GM18519 (cell line): ENCODE measurements at regions not wholly inside any gene's neighbourhood (a gene's known extent, or its start where the extent isn't known, plus 50 kb on each side); places are given as distances from the start of the nearest gene placed in this dataset.

Source experiments
- ATAC-seq: cut with Tn5 transposase; IDR thresholded peaks from one replicate; pipeline ENCODE4 v1.9.1; 2021; ENCODE audit warnings: mild to moderate bottlenecking, moderate library complexity; ENCODE audit not compliant: unreplicated experiment, low FRiP score

DNA sequence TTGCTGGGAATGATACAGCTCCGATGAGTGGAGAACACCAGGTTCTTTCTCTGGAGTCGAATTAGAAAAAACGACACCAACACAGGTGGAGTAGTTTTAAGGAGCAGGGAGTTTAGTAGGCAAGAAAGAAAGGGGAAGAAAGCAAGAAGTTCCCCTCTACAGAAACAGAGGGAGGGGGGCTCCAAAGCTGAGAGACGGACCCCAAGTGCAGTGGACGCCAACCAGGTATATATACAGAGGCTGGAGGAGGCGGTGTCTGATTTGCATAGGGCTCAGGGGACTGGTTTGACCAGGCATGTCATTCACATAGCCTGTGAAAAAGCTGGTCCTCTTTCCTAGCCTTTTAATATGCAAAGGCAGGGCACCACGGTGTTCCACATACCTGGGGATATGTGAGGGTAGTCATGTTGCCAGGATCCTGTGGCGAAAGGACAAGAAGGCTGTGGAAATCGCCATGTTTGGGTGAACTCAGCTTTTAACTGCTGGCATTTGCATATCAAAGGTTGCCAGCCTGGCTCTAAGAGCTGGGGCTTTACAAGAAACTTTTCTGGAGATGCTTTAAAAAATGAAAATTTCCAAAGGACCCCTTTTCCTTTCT is 887.4 kb upstream of the EPHA6 start:
- no peak for ATAC-seq

DNA sequence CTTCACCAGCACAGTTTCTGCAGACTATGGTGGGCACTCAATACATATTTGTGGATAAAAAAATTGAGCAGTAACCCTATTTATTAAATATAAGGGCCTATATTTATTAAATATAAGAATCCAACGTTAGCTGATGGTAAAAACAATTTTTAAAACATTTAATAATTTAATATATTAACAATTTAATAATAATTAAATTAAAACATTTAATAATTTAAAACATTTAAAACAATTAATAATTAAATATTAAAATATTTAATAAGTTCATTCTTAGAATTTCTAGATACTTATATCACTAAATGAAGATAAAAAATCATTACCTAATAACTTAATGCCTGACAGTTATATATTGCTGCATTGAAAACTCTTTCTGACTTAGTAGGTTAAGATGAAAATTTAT is 880.2 kb upstream of the EPHA6 start:
- ATAC-seq = no peak

DNA sequence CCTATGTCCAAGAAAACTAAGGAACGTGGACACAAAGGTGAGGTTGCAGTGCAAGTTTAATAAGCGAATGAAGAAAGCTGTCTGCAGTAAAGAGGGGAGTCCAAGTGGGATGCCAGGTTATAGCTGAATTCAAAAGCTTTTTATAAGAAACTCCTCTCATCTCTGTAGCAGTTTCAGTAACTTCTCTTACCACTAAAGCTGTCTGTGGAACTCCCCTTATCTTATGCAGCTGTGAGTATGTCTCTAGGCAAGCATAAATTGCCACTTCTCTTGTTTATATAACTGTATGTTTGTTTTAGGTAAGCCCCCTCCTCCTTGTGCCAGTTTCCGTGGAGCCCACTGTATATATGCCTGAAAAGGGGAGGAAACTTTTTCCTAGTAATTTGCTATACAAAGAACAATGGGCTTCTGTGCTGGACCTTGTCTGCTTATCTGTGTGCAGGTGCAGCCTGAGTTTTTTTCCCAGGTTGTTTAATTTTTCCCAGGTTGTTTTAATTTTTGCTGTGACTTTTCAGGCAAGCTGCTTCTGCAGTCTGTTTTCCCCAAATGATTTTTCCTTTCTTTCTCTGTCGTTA is 875.1 kb upstream of the EPHA6 start:
- no peak for ATAC-seq

DNA sequence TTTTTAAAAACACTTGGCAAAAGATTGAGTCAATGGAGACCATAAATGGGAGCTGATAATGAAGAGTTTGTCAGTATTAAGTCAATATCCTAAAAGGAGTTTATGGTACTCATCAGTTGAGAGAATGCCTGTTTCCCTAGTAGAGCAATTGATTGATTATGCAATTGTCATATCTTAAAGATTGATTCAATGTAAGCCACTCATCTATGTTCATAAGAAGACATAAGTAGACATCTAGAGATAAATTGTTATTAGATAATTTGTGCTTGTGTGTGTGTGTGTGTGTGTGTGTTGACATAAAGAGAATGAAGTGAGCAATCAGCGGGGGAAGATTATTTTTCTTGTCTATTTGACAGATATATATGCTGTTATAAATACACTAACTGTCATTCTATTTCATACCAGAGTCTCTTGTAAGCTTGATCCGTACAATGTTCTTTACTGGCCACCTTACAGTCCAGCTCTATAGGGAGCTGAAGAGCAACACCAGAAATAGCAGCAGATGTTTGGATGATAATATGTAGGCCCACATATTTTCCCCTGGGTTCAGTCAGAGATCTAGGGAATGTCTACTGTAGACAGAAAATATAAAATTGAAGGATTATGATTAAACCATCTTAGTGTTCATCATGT is 848.6 kb upstream of the EPHA6 start:
- no peak for ATAC-seq

DNA sequence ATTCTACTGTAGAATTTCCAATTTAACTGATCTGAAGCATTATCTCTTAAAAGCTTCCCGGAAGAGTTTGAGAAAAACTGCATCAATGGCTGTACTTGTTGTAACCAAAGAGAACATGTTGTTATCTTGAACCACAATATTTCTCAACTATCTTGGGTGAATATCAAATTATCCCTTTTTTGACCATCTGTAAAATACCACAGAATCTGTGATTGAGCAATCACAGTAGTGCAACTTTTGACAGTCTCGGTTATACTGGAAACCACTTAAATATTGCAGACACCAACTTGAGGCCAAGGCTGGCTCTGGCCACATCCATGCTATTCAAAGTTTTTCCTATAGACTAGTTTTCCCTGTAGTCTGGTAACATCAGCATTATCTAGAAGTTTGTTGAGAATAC is 842.8 kb upstream of the EPHA6 start:
- no peak for ATAC-seq

DNA sequence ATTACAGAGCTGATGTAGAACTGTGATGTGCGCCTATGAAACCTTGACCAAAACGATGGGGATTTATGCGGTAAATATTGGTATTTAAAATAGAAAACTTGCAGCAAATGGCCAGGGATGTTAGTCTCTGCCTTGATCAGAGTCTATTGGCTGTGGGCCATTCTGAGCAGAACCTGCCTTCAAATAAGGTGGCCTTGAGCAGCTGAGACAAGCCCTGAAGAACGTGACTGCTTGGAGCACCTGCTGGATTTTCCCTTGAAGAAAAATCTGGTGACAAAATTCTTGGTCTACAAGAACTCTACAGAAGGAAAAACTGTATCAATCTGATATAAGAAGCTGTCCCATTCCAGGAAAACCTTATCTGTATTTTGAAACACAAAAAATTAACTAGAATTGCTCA is 820.1 kb upstream of the EPHA6 start:
- ATAC-seq = no peak

DNA sequence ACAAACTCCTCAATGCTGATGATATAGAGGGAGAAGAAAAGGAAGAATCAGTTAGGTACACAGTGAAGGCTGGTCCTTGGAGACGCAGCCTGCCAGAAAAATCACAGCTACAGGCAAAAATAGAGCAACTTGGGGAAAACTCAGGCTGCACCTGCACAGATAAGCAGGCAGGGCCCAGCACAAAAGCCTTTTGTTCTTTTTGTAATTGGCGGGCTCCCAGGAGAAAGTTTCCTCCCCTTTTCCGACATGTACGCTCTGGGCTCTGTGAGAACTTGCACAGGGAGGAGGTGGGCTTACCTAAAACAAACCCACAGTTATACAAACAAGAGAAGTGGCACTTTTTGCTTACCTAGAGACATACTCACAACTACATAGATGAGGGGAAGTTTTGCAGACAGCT is 813.4 kb upstream of the EPHA6 start:
- no peak for ATAC-seq

DNA sequence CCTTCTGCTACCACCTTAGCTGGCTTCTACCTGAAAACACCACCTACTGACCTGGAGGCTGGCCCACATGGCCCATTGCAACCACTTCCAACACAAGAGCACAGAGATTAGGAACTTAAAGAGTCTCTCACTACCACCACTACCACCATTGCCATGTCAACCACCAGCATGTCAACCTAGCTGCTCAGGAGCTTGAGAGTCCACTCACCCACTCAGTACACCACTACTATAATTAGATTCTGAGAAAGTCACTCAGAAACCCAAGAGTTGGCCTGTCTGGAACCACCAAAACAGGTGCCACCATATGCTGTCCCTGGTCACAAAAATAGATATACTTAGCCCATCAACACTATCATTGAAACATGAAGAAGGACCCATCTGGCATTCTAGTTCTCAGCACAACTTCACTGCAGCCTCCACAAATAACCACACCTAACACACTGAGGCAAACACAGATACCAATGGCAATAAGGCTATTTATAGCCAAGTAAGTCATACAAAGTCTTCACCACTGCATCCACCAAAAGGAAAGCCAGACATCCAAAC is 806.7 kb upstream of the EPHA6 start:
- ATAC-seq = no peak

DNA sequence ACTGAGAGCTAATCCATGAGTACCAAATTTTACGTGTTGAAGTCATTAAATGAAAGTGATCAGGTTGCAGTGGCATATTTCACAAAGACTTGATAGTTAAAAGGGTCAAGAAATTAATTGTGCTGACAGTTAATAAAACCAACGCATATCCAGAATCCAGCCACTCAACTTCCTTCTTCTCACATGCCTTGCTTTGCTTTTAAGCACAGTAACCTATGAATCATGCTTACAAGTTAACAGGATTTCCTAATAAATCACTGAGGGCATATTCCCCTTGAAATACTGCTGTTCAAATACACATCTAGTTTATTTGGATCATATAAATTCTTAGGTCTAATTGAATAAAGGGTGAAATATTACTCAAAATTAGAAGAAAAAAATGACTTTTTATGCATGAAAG is 801.5 kb upstream of the EPHA6 start:
- ATAC-seq = no peak

DNA sequence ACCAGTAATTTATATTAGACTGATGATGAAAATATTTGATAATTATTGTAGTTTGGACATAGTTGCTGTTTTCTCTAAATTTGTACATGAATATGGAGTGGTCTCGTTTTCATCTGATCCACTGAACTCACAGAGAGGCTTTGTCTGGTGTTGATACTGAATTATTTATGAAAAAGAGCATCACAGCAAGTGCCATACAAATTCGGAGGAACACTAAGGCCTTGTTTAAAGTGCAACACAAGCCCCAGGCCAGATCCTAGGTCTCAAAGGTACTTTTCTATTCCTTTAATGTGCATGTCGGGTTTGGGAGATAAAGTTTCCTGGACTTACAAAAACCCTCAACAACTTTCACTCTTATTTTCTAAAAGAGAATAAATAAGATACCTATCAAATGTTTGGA is 796.8 kb upstream of the EPHA6 start:
- no peak for ATAC-seq

DNA sequence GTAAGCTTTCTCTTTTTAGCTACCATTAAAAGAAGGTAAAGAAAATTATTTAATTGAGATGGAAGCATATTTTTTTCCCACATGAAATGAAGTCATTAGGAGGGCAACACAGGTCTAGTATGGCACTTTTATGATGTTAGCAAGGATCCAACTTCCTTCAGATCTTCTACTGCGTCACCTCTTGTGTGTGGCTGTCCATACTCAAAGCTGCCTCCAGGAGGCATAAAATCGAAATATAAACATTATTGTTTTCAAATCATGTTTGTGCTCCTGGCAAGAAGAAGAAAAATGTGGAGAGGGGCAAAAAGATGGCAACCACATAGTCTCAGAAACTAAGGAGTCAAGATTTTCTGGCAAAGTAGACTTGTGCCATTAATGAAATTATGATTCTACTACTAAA is 791.7 kb upstream of the EPHA6 start:
- no peak for ATAC-seq

DNA sequence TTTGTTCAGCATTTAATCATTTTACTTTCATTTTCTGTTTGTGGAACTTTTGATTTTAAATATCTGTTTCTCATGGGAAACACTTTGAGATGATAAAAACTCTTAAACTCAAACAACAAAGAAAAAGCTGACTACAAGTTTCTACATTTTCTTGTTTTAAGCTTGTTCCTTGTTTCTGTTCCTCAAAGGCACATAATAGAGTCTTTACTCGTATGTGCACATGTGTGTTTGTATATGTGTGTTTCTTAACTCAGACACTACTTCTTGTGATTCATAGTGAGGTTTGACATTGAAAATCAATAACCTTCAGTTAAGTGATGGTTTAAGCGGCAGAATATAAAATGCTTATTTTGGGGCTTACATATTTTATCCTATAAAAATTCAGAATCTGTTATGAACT is 786.7 kb upstream of the EPHA6 start:
- ATAC-seq = no peak

DNA sequence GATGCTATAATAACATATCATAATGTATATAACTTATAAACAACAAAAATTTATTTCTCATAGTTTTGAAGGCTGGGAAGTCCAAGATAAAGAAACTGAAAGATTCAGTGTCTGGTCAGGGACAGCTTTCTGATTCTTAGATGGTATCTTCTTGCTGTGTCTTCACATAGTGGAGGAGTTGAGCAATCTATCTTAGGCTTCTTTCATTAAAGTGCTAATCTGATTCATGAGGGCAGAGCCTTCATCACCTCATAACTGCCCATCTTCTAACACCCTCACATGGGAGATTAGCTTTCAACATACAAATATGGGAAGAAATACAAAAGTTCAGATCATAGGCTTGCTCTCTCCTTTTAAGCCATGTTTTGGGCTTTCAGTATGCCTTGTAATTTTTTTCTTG is 774.8 kb upstream of the EPHA6 start:
- no peak for ATAC-seq

DNA sequence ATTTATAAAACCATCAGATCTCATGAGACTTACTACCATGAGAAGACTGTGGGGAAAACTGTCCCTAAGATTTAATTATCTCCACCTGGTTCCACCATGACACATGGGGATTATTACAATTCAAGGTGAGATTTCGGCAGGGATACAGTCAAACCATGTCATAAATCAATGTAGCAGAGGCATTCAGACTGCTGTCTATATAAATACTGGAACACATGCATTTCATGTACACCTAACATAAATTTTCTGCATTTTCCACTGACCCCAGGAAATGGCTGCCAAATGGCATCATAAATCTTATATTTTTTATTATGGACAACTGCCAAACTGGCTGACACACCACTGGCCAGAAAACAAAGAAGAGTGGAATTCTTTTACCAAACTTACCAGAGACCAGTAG is 755.1 kb upstream of the EPHA6 start:
- no peak for ATAC-seq

DNA sequence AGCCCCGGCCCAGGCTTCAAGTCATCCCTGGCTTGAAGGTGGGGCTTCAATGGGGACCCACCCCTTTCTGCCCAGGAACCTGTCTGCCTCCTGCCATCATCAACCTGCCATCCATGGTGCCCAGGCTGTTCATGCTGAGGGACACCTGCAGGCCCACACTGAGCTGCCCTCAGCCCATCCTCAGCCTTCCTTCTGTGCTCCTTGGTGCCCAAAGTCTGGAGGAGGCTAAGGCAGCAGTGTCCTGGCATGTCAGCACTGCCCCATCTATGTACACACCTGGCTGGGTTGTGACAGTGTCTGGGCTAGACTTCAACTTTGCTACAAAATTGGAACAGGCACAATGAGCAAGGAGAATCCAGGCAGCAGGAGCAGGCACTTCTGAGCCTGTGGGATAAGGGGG is 745.3 kb upstream of the EPHA6 start:
- ATAC-seq = no peak

DNA sequence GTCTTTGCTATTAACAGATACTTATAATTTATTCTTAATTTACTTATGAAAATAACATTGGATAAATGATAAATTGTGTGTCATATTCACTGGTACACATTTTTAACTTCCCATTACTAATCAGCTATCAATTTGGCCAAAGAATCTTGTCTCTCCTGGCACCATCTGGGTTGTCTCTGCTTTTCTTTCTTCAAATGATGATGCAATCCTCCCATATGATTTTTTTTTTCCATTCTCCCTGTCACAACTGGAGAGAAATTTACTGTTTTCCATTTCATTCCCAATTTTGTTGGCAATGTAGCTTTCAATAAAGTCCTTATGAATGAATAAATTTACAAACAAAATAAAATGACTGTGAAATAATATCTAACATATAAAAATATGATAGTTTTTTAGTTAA is 743.7 kb upstream of the EPHA6 start:
- ATAC-seq = no peak

DNA sequence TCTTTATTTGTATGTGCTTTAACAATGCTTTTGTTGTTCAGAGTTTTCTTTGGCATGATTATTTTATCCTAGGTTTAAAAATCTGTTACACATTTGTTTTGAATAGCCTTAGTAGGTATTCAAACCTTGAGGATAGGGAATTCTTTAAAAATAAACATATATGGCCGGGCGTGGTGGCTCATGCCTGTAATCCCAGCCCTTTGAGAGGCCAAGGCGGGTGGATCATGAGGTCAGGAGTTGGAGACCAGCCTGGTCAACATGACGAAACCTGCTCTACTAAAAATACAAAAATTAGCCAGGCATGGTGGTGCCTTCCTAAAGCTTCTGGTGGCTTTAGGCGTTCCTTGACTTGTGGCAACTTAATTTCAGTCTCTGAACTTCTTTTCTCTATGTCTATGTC is 743.3 kb upstream of the EPHA6 start:
- ATAC-seq = no peak

DNA sequence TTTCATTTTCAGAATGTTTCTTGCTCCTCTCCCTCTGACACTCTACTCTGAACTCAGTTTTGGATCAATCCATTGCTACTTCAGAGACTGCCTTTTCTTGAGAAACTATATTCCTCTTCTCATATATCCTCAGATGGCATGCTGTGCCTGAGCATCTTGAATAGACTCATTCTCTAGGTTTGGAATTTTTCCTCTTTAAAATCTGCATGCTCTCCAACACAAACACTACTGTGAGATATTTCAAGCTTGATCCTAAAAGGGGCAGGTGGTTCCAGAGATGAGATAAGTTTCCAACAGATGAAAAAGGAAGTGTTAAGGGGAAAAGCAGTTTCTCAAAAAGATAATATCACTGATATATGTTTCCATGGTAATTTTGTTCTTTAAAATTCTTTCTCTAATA is 742.2 kb upstream of the EPHA6 start:
- no peak for ATAC-seq

DNA sequence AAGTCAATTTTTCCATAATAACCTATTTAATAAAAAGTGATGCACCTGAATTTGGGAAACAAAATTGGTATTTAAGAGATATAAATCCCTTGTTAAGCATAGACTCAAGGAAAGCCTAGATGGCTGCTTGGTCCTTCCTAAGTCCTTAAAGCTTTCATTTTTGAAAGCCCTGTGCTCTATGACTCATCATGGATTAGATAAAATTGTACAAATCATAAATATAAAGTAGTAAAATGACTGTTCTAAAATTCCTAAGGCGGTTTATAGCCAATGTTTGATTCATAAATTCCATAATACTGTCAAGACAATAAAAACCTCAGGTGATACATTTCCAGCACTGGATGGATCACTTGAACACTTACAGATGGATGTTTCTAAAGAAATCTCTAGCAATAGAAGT is 730.8 kb upstream of the EPHA6 start:
- no peak for ATAC-seq

DNA sequence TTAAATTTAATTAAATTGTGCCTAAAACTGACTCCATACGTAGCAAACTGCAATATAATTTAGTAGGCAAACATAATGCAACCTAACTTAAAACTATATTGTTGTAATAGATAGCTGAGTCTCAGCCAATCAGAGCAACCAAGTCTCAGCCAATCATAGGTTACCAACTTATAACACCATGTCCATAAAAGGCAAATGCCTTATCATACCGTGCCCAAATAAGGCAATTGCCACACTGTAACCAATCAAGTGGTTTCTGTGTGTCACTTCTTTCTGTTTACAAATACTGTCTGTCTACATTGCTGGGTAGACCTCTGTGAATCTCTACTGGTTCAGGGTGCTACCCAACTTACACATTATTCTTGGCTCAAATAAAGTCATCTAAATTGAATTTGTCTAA is 728.4 kb upstream of the EPHA6 start:
- ATAC-seq = no peak

DNA sequence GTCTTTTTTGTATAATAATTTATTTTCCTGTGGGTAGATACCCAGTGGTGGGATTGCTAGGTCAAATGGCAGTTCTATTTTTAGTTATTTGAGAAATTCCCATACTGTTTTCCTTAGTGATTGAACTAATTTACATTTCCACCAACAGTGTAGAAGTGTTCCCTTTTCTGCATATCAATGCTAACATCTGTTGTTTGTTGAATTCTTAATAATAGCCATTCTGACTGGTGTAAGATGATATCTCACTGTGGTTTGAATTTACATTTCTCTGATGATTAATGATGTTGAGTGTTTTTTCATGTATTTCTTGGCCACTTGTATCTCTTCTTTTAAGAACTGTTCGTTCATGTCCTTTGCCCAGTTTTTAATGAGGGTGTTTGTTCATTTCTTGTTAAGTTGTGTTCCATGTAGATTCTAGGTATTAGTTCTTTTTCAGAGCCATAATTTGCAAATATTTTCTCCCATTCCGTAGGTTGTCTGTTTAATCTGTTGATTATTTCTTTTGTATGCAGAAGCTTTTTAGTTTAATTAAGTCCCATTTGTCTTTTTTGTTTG is 713.3 kb upstream of the EPHA6 start:
- no peak for ATAC-seq

DNA sequence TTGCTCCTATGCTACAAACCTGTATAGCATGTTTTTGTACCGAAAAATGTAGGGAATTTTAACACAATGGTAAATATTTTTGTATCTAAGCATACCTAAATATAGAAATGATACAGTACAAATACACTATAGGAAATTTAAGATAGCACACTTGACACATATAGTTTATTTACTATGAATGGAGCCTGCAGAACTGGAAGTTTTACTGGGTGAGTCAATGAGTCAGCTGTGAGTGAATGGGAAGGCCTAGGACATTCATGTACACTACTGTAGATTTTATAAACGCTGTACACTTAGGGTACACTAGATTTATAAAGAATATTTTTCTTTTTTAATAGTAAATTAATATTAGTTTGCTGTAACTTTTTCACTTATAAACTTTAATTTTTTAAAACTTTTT is 707.7 kb upstream of the EPHA6 start:
- no peak for ATAC-seq
